Caco-2 (cell line): ENCODE measurements at regions not wholly inside any gene's neighbourhood (a gene's known extent, or its start where the extent isn't known, plus 50 kb on each side); places are given as distances from the start of the nearest gene placed in this dataset.
A peak's percentile ranks its signal among the peaks of the same experiment; 100 is the strongest.

ENCODE experiments used
- BruUV-seq: library from RNA; stranded (reverse); fragments of 400-500 nt; replicated peaks from 2 replicates; lab custom pipeline; 2021; lab: Mats Ljungman, UMichigan
- CTCF ChIA-PET: fragments of 300-600 bp; sonication (Branson Sonifier 250); formaldehyde crosslinking; loops from one replicate; lab custom pipeline; 2022; ENCODE audit warnings: antibody characterized with exemption; lab: Charles Lee
- POLR2A ChIA-PET: fragments of 300-600 bp; sonication (Branson Sonifier 250); formaldehyde crosslinking; loops from one replicate; lab custom pipeline; 2022; ENCODE audit warnings: antibody characterized with exemption; lab: Charles Lee
- DNase-seq, 2 experiments: peaks; one replicate each; pipeline versions ENCODE4 v3.0.0 to v3.0.0-alpha.2; 2020 to 2022
- H3K27me3 ChIP-seq: replicated peaks from 2 replicates; pipeline ENCODE4 v1.6.0; 2011; ENCODE audit warnings: low read length; ENCODE audit not compliant: control insufficient read depth, insufficient read depth
- H3K36me3 ChIP-seq: 2 replicates; pipeline ENCODE4 v1.5.1; 2011; ENCODE audit warnings: low read length; ENCODE audit not compliant: control insufficient read depth, insufficient read depth
- H3K4me1 ChIP-seq: fragments of 250-450 bp; sonication (Bioruptor Pico); 2 replicates; pipeline ENCODE4 v1.5.1; 2020; ENCODE audit warnings: mild to moderate bottlenecking
- H3K4me3 ChIP-seq: 2 replicates; pipeline ENCODE4 v1.5.1; 2011; ENCODE audit warnings: low read depth, mild to moderate bottlenecking, control low read depth, low read length
- H3K9me3 ChIP-seq: fragments of 250-450 bp; sonication (Bioruptor Pico); 2 replicates; pipeline ENCODE4 v1.5.1; 2020; ENCODE audit warnings: mild to moderate bottlenecking, moderate library complexity
- H3K27ac Mint-ChIP-seq: one replicate; pipeline ENCODE4 v1.8.0; 2022; ENCODE audit warnings: mixed read lengths; ENCODE audit not compliant: unreplicated experiment
- H3K27me3 Mint-ChIP-seq: one replicate; pipeline ENCODE4 v1.8.0; 2022; ENCODE audit warnings: mixed read lengths; ENCODE audit not compliant: insufficient read depth, unreplicated experiment
- H3K36me3 Mint-ChIP-seq: one replicate; pipeline ENCODE4 v1.8.0; 2022; ENCODE audit warnings: mild to moderate bottlenecking, mixed read lengths; ENCODE audit not compliant: insufficient read depth, unreplicated experiment
- H3K4me1 Mint-ChIP-seq: one replicate; pipeline ENCODE4 v1.8.0; 2022; ENCODE audit warnings: low read depth, mixed read lengths; ENCODE audit not compliant: unreplicated experiment
- H3K4me3 Mint-ChIP-seq: one replicate; pipeline ENCODE4 v1.8.0; 2022; ENCODE audit warnings: mild to moderate bottlenecking, moderate library complexity, mixed read lengths; ENCODE audit not compliant: unreplicated experiment
- H3K9me3 Mint-ChIP-seq: one replicate; pipeline ENCODE4 v1.8.0; 2022; ENCODE audit warnings: mixed read lengths; ENCODE audit not compliant: unreplicated experiment
- intact Hi-C: fragments of 100-400 bp; cut with micrococcal nuclease; formaldehyde crosslinking; loops from one replicate; pipeline ENCODE4 v1.10.0; 2022; ENCODE audit not compliant: unreplicated experiment
- TF ChIP-seq, protein P1 (sequence below), 2 experiments: fragments of 200-600 bp in 1 of 2; IDR thresholded peaks; 1 replicate in 1 of 2; 2 replicates in 1 of 2; pipeline versions ENCODE4 v1.5.1 to v1.8.0; 2011 to 2022; ENCODE audit warnings: antibody characterized with exemption in 1 of 2, control low read depth in 1 of 2, inconsistent platforms in 1 of 2, low read depth in 1 of 2, low read length in 1 of 2, mild to moderate bottlenecking in 1 of 2, moderate library complexity in 1 of 2; ENCODE audit not compliant: insufficient read depth in 1 of 2, severe bottlenecking in 1 of 2, unreplicated experiment in 1 of 2

DNA sequence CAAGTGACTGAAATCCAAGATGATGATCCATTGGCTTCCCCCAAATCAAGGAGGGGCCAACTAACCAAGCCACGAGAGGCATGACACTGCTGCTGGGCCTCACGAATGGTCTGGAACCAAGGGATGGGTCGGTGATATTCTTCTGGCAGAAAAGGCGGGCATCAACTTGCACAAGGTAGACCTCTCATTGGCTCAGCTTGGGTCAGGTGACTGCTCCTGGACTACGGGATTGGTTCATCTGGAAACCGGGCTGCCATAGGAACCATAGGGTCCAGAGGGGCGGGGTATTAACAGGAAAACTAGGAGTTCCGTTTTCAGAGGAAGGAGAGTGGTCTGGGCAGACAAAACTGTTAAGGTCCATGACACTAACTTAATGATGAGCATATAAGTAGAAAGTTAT, 100.9 kb downstream of the TFAP2C start:
- peaks cover 10% of the 10 kb centered on the region for H3K4me1 Mint-ChIP-seq
- no TSS peak for BruUV-seq

DNA sequence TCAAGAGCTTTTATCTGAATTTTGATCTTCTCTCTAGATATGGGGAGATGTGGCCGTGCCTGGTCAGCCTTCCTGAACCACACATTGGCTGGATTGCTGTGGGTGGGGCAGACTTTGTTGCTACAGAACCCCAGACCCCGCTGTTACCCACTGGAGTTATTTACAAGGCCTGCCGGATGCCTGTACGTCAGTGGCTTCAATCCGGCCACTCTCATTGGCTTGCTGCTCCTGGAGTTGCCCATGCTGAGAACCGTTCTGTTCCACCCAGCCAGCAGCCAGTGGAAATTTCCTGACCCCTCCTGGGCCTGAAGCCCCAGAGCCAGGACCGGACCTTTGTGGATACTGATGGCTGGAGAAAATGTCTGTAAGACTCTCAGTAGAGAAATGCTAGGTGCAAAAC, 101.9 kb downstream of the TFAP2C start:
- H3K27ac Mint-ChIP-seq, result no peak overlapping the region
- intact Hi-C loops, result no loop called here

More for the DNA sequence above, 100.9 kb downstream of the TFAP2C start:
- no peak overlapping the region for H3K4me3 ChIP-seq
- ChIA-PET POLR2A (no interaction called here), CTCF (no interaction called here)
- no peaks in the 10 kb centered on the region for H3K9me3 Mint-ChIP-seq
- H3K4me1 ChIP-seq, result peaks cover 9% of the 10 kb centered on the region
- DNase-seq, result peak in 1 of 2 experiments; percentile 26
- peaks cover 3% of the 10 kb centered on the region; the same call in 1 of the 2 replicates for H3K9me3 ChIP-seq
- H3K36me3 ChIP-seq, result no peaks in the 10 kb centered on the region
- H3K27ac Mint-ChIP-seq, result no peak overlapping the region
- no peaks in the 10 kb centered on the region for H3K36me3 Mint-ChIP-seq
- intact Hi-C loops, result no loop called here
- no peaks in the 10 kb centered on the region for H3K27me3 ChIP-seq
- TF ChIP-seq, protein P1, sequence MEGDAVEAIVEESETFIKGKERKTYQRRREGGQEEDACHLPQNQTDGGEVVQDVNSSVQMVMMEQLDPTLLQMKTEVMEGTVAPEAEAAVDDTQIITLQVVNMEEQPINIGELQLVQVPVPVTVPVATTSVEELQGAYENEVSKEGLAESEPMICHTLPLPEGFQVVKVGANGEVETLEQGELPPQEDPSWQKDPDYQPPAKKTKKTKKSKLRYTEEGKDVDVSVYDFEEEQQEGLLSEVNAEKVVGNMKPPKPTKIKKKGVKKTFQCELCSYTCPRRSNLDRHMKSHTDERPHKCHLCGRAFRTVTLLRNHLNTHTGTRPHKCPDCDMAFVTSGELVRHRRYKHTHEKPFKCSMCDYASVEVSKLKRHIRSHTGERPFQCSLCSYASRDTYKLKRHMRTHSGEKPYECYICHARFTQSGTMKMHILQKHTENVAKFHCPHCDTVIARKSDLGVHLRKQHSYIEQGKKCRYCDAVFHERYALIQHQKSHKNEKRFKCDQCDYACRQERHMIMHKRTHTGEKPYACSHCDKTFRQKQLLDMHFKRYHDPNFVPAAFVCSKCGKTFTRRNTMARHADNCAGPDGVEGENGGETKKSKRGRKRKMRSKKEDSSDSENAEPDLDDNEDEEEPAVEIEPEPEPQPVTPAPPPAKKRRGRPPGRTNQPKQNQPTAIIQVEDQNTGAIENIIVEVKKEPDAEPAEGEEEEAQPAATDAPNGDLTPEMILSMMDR (IDR thresholded peaks at IDR 0.05; ENCODE audit: insufficient read depth in 1 of 2, low read depth in 1 of 2, low read length in 1 of 2, severe bottlenecking in 1 of 2, unreplicated experiment in 1 of 2), result no peak
- H3K4me3 Mint-ChIP-seq, result no peak overlapping the region
- H3K27me3 Mint-ChIP-seq, result no peaks in the 10 kb centered on the region

DNA sequence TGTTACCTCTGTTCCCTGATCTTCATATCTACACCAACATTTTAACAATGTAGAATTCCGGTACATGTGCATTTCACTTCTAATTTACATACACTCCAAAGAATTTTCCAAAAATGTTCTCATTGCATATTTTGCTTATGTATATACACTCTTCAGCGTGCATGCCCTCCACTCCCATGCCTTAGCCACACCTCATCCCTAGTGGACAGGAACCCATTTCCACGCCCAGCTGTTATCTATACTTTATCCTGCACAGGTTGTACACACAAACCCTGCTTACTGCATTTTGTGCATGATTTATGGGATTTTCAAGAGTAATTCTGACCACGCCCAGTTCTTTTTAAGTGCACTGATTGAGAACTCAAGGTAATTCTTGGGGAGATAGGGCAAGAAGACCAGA, 102.4 kb downstream of the TFAP2C start:
- Mint-ChIP-seq H3K4me3 (no peak overlapping the region), H3K36me3 (no peaks in the 10 kb centered on the region), H3K27ac (no peak overlapping the region), H3K4me1 (peaks cover 16% of the 10 kb centered on the region), H3K27me3 (no peaks in the 10 kb centered on the region), H3K9me3 (no peaks in the 10 kb centered on the region)
- no peaks in the 10 kb centered on the region for H3K27me3 ChIP-seq
- H3K4me3 ChIP-seq, result no peak overlapping the region
- H3K9me3 ChIP-seq, result peaks cover 3% of the 10 kb centered on the region; the same call in 1 of the 2 replicates
- ChIA-PET CTCF (interaction anchor here (0.5 kb wide), 1 partner anchor 46 kb away, joined by 3 read pairs; no protein-coding TSS in a partner anchor), POLR2A (no interaction called here)
- BruUV-seq, result no TSS peak
- peaks cover 14% of the 10 kb centered on the region for H3K4me1 ChIP-seq
- TF ChIP-seq, protein P1 (IDR thresholded peaks at IDR 0.05; ENCODE audit: insufficient read depth in 1 of 2, low read depth in 1 of 2, low read length in 1 of 2, severe bottlenecking in 1 of 2, unreplicated experiment in 1 of 2), result no peak
- DNase-seq, result no peak
- H3K36me3 ChIP-seq, result no peaks in the 10 kb centered on the region
- intact Hi-C loops, result no loop called here

More for the DNA sequence above, 101.9 kb downstream of the TFAP2C start:
- H3K4me1 ChIP-seq, result peaks cover 14% of the 10 kb centered on the region
- no peak for DNase-seq
- Mint-ChIP-seq H3K9me3 (no peaks in the 10 kb centered on the region), H3K27me3 (no peaks in the 10 kb centered on the region), H3K4me3 (no peak overlapping the region), H3K4me1 (peaks cover 16% of the 10 kb centered on the region), H3K36me3 (no peaks in the 10 kb centered on the region)
- CTCF ChIA-PET, result interaction anchor here (0.5 kb wide), 1 partner anchor 46 kb away, joined by 3 read pairs; no protein-coding TSS in a partner anchor
- H3K9me3 ChIP-seq, result peaks cover 3% of the 10 kb centered on the region; the same call in 1 of the 2 replicates
- H3K27me3 ChIP-seq, result no peaks in the 10 kb centered on the region
- H3K4me3 ChIP-seq, result no peak overlapping the region
- BruUV-seq, result no TSS peak
- TF ChIP-seq, protein P1 (IDR thresholded peaks at IDR 0.05; ENCODE audit: insufficient read depth in 1 of 2, low read depth in 1 of 2, low read length in 1 of 2, severe bottlenecking in 1 of 2, unreplicated experiment in 1 of 2), result no peak
- POLR2A ChIA-PET, result no interaction called here
- H3K36me3 ChIP-seq, result no peaks in the 10 kb centered on the region
